SU-DHL-6 (cell line): ENCODE measurements at regions not wholly inside any gene's neighbourhood (a gene's known extent, or its start where the extent isn't known, plus 50 kb on each side); places are given as distances from the start of the nearest gene placed in this dataset.

ENCODE experiments used
- CTCF ChIP-seq: fragments of 200-600 bp; sonication (generic); IDR thresholded peaks from one replicate; pipeline ENCODE4 v1.5.1; 2017; ENCODE audit warnings: antibody characterized with exemption, mild to moderate bottlenecking, low read length, moderate library complexity; ENCODE audit not compliant: insufficient read depth, poor library complexity, severe bottlenecking
- EZH2phosphoT487 ChIP-seq: fragments of 200-600 bp; sonication (generic), shearing (Covaris generic); conservative IDR thresholded peaks from 2 replicates; pipeline ENCODE4 v1.6.1; 2018; ENCODE audit warnings: mild to moderate bottlenecking, antibody characterized with exemption, low read length, moderate library complexity, mixed read lengths

- TF ChIP-seq CTCF (no peak), EZH2phosphoT487 (no peak)
These were observed 465.5 kb downstream of the PDZRN4 start for GRCh38 chr12:41653386-41654326.
